NCI-H2107 (cell line): ENCODE measurements at regions not wholly inside any gene's neighbourhood (a gene's known extent, or its start where the extent isn't known, plus 50 kb on each side); places are given as distances from the start of the nearest gene placed in this dataset.
A peak's percentile ranks its signal among the peaks of the same experiment; 100 is the strongest.
"Not testable (repeated sequence)": the region's sequence is repeated elsewhere in the genome, so short reads cannot be mapped to it uniquely, and the experiment has no call there.

Experiments used
- DNase-seq: peaks from one replicate; lab custom pipeline; 2025; lab: John Stamatoyannopoulos, UW

GRCh38 chr6:118367314-118367713, 180.8 kb upstream of the PLN start:
- DNase-seq, result no peak

- DNase-seq, result no peak
Measured at GRCh38 chr6:118370722-118371121, 177.4 kb upstream of the PLN start.

GRCh38 chr6:118371955-118372354, 176.1 kb upstream of the PLN start:
- DNase-seq, result no peak

GRCh38 chr6:118372413-118372812, 175.7 kb upstream of the PLN start:
- DNase-seq, result peak; percentile 21

GRCh38 chr6:118377711-118378414, 170.2 kb upstream of the PLN start:
- DNase-seq, result peak; percentile 95

- DNase-seq, result not testable (repeated sequence)
Measured at GRCh38 chr6:118380620-118381019, 167.5 kb upstream of the PLN start.

GRCh38 chr6:118382126-118382525, 166.0 kb upstream of the PLN start:
- DNase-seq, result no peak

GRCh38 chr6:118383924-118384323, 164.2 kb upstream of the PLN start:
- no peak for DNase-seq

GRCh38 chr6:118386975-118387374, 161.1 kb upstream of the PLN start:
- no peak for DNase-seq

- DNase-seq, result no peak
Measured at GRCh38 chr6:118387921-118388701, 160.0 kb upstream of the PLN start.

GRCh38 chr6:118391086-118391485, 157.0 kb upstream of the PLN start:
- no peak for DNase-seq

- DNase-seq, result no peak
Measured at GRCh38 chr6:118394106-118394505, 154.0 kb upstream of the PLN start.

GRCh38 chr6:118396969-118397368, 151.1 kb upstream of the PLN start:
- no peak for DNase-seq

- DNase-seq, result no peak
Measured at GRCh38 chr6:118397671-118398465, 150.2 kb upstream of the PLN start.

- DNase-seq, result no peak
Measured at GRCh38 chr6:118400098-118400497, 148.0 kb upstream of the PLN start.

GRCh38 chr6:118400582-118400981, 147.5 kb upstream of the PLN start:
- DNase-seq, result no peak

- peak; percentile 67 for DNase-seq
Measured at GRCh38 chr6:118401325-118401975, 146.6 kb upstream of the PLN start.

GRCh38 chr6:118403036-118403435, 145.1 kb upstream of the PLN start:
- DNase-seq, result no peak

- no peak for DNase-seq
Measured at GRCh38 chr6:118408863-118409262, 139.2 kb upstream of the PLN start.

- DNase-seq, result no peak
Measured at GRCh38 chr6:118410001-118410400, 138.1 kb upstream of the PLN start.
